OCI-LY7 (cell line): ENCODE measurements at regions not wholly inside any gene's neighbourhood (a gene's known extent, or its start where the extent isn't known, plus 50 kb on each side); places are given as distances from the start of the nearest gene placed in this dataset.

ENCODE experiments used
- BruUV-seq: library from RNA; stranded (reverse); fragments of 400-500 nt; replicated peaks from 2 replicates; lab custom pipeline; 2021; lab: Mats Ljungman, UMichigan
- CTCF ChIA-PET: fragments of 300-600 bp; sonication (Branson Sonifier 250); formaldehyde crosslinking; loops from one replicate; lab custom pipeline; 2022; ENCODE audit warnings: antibody characterized with exemption; ENCODE audit not compliant: unreplicated experiment; lab: Charles Lee
- POLR2A ChIA-PET: fragments of 300-600 bp; sonication (Branson Sonifier 250); formaldehyde crosslinking; loops from one replicate; lab custom pipeline; 2022; ENCODE audit warnings: antibody characterized with exemption; lab: Charles Lee
- DNase-seq: peaks from one replicate; pipeline ENCODE4 v3.0.0-alpha.2; 2015; ENCODE audit warnings: low spot score
- H2AFZ ChIP-seq: fragments of 200-600 bp; sonication (generic), shearing (Covaris generic); 2 replicates; pipeline ENCODE4 v1.6.1; 2014; ENCODE audit warnings: mild to moderate bottlenecking, antibody characterized with exemption, low read length, moderate library complexity
- H3K27ac ChIP-seq: fragments of 200-600 bp; sonication (generic); 2 replicates; pipeline ENCODE4 v1.5.1; 2014; ENCODE audit warnings: mixed run types, low read depth, mild to moderate bottlenecking, moderate library complexity, low read length, inconsistent platforms; ENCODE audit not compliant: poor library complexity, severe bottlenecking
- H3K36me3 ChIP-seq: fragments of 200-600 bp; sonication (generic); 2 replicates; pipeline ENCODE4 v1.6.1; 2014; ENCODE audit warnings: mild to moderate bottlenecking, antibody characterized with exemption, low read length, moderate library complexity, mixed read lengths; ENCODE audit not compliant: insufficient read depth
- H3K4me1 ChIP-seq: fragments of 200-600 bp; sonication (generic); 2 replicates; pipeline ENCODE4 v1.5.1; 2014; ENCODE audit warnings: mild to moderate bottlenecking, low read length; ENCODE audit not compliant: insufficient read depth, poor library complexity, severe bottlenecking
- H3K4me2 ChIP-seq: fragments of 200-600 bp; sonication (generic); 2 replicates; pipeline ENCODE4 v1.6.1; 2014; ENCODE audit warnings: mild to moderate bottlenecking, low read length
- H3K4me3 ChIP-seq: fragments of 200-600 bp; sonication (generic); 2 replicates; pipeline ENCODE4 v1.5.1; 2014; ENCODE audit warnings: mild to moderate bottlenecking, low read depth, low read length; ENCODE audit not compliant: poor library complexity, severe bottlenecking
- H3K79me2 ChIP-seq: fragments of 200-600 bp; sonication (generic); 2 replicates; pipeline ENCODE4 v1.6.1; 2016; ENCODE audit warnings: low read depth, mild to moderate bottlenecking, low read length, moderate library complexity, mixed read lengths; ENCODE audit not compliant: insufficient read depth
- H3K9me2 ChIP-seq: fragments of 200-600 bp; sonication (generic); 2 replicates; pipeline ENCODE4 v1.6.1; 2016; ENCODE audit warnings: mild to moderate bottlenecking, low read length, mixed read lengths; ENCODE audit not compliant: insufficient read depth
- H3K9me3 ChIP-seq: fragments of 200-600 bp; sonication (generic); 2 replicates; pipeline ENCODE4 v1.6.1; 2014; ENCODE audit warnings: mild to moderate bottlenecking, mixed run types, low read length, mixed read lengths
- H4K20me1 ChIP-seq: fragments of 200-600 bp; sonication (generic); 2 replicates; pipeline ENCODE4 v1.6.1; 2014; ENCODE audit warnings: mild to moderate bottlenecking, antibody characterized with exemption, low read length, moderate library complexity, mixed read lengths; ENCODE audit not compliant: insufficient read depth
- EZH2phosphoT487 ChIP-seq: fragments of 200-600 bp; sonication (generic); IDR thresholded peaks from 2 replicates; pipeline ENCODE4 v1.6.1; 2018; ENCODE audit warnings: low read depth, borderline replicate concordance, mild to moderate bottlenecking, mixed run types, antibody characterized with exemption, low read length, moderate library complexity, mixed read lengths
- intact Hi-C: fragments of 100-400 bp; cut with micrococcal nuclease; formaldehyde crosslinking; loops from one replicate; pipeline ENCODE4 v1.10.0; 2022; ENCODE audit not compliant: unreplicated experiment
- TF ChIP-seq, protein P1 (sequence below): fragments of 200-600 bp; sonication (generic); conservative IDR thresholded peaks from 2 replicates; pipeline ENCODE4 v1.5.1; 2014; ENCODE audit warnings: mild to moderate bottlenecking, antibody characterized with exemption, low read length, moderate library complexity, mixed read lengths

DNA sequence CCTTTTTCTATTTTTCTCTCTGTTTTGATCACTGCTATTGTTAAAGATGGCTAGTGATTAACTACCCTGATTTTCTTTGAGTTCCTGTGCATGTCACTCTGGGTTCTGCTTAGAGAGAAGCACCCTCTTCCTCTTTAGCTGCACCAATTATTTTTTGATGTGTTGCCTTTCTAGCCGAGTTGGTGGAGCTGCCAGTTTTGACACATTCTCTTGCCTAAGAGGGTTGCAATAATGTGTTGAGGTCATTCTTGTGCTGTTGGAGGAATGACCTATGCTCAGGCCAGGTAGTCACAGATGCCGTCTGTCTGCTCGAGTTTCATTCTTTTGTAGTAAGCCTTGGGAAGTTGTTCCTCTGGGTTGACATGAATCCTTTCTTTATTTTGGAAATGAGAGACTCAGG, 84.6 kb upstream of the DPH6 start:
- Histone ChIP-seq H3K79me2 (no peaks in the 10 kb centered on the region), H3K9me2 (no peaks in the 10 kb centered on the region), H3K4me2 (no peak overlapping the region), H3K36me3 (no peaks in the 10 kb centered on the region), H3K4me1 (no peaks in the 10 kb centered on the region), H3K9me3 (no peaks in the 10 kb centered on the region), H4K20me1 (no peaks in the 10 kb centered on the region), H2AFZ (no peak overlapping the region), H3K4me3 (no peak overlapping the region), H3K27ac (no peak overlapping the region)
- no peak for DNase-seq
- TF ChIP-seq, protein P1, sequence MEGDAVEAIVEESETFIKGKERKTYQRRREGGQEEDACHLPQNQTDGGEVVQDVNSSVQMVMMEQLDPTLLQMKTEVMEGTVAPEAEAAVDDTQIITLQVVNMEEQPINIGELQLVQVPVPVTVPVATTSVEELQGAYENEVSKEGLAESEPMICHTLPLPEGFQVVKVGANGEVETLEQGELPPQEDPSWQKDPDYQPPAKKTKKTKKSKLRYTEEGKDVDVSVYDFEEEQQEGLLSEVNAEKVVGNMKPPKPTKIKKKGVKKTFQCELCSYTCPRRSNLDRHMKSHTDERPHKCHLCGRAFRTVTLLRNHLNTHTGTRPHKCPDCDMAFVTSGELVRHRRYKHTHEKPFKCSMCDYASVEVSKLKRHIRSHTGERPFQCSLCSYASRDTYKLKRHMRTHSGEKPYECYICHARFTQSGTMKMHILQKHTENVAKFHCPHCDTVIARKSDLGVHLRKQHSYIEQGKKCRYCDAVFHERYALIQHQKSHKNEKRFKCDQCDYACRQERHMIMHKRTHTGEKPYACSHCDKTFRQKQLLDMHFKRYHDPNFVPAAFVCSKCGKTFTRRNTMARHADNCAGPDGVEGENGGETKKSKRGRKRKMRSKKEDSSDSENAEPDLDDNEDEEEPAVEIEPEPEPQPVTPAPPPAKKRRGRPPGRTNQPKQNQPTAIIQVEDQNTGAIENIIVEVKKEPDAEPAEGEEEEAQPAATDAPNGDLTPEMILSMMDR: no peak
- no peak for TF ChIP-seq EZH2phosphoT487
- POLR2A ChIA-PET: no interaction called here
- CTCF ChIA-PET: no interaction called here
- intact Hi-C loops: no loop called here
- no TSS peak for BruUV-seq

- ChIA-PET CTCF (no interaction called here), POLR2A (no interaction called here)
- Histone ChIP-seq H4K20me1 (no peaks in the 10 kb centered on the region), H3K9me2 (no peaks in the 10 kb centered on the region), H2AFZ (no peak overlapping the region), H3K27ac (no peak overlapping the region), H3K79me2 (no peaks in the 10 kb centered on the region), H3K9me3 (no peaks in the 10 kb centered on the region), H3K36me3 (no peaks in the 10 kb centered on the region), H3K4me1 (no peaks in the 10 kb centered on the region), H3K4me2 (no peak overlapping the region), H3K4me3 (no peak overlapping the region)
- no peak for DNase-seq
- no TSS peak for BruUV-seq
- intact Hi-C loops: no loop called here
- TF ChIP-seq EZH2phosphoT487: no peak
- TF ChIP-seq, protein P1: no peak
Observed at GRCh38 chr15:35630985-35631384, 85.0 kb upstream of the DPH6 start.

DNA sequence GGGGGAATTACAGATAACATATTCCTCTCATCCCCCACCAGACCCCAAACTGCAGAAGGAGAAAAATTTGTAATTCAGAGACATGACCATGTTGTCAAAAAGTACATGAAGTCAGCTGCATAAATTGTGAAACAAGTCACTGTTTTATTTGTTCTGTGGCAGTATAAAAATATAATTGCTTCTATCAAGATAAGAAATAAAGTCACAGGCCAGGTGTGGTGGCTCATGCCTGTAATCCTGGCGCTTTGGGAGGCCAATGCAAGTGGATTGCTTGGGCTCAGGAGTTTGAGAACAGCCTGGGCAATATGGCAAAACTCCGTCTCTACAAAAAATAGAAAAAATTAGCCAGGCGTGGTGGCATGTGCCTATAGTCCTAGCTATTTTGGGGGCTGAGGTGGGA, 87.7 kb upstream of the DPH6 start:
- no peaks in the 10 kb centered on the region for H3K4me1 ChIP-seq
- no peak overlapping the region for H3K27ac ChIP-seq
- ChIA-PET POLR2A (interaction anchor here (0.7 kb wide), 1 partner anchor 927 kb away, joined by 4 read pairs; no protein-coding TSS in a partner anchor), CTCF (no interaction called here)
- H2AFZ ChIP-seq: no peak overlapping the region
- BruUV-seq: no TSS peak
- TF ChIP-seq EZH2phosphoT487: no peak
- TF ChIP-seq, protein P1: no peak
- no peak for DNase-seq
- H3K79me2 ChIP-seq: no peaks in the 10 kb centered on the region
- H3K4me2 ChIP-seq: no peak overlapping the region
- no peaks in the 10 kb centered on the region for H4K20me1 ChIP-seq
- intact Hi-C loops: no loop called here
- H3K4me3 ChIP-seq: no peak overlapping the region
- no peaks in the 10 kb centered on the region for H3K9me3 ChIP-seq
- H3K36me3 ChIP-seq: no peaks in the 10 kb centered on the region
- no peaks in the 10 kb centered on the region for H3K9me2 ChIP-seq
